HG03045 (cell line): ENCODE measurements at regions not wholly inside any gene's neighbourhood (a gene's known extent, or its start where the extent isn't known, plus 50 kb on each side); places are given as distances from the start of the nearest gene placed in this dataset.
"Not testable (repeated sequence)": the region's sequence is repeated elsewhere in the genome, so short reads cannot be mapped to it uniquely, and the experiment has no call there.

ENCODE experiments used
- ATAC-seq: cut with Tn5 transposase; IDR thresholded peaks from one replicate; pipeline ENCODE4 v1.9.1; 2021; ENCODE audit warnings: mild to moderate bottlenecking, moderate library complexity; ENCODE audit not compliant: unreplicated experiment

GRCh38 chr1:168490306-168490705 is 53.5 kb downstream of the XCL2 start:
- no peak for ATAC-seq

- no peak for ATAC-seq
Observed at GRCh38 chr1:168488138-168488537, 55.7 kb downstream of the XCL2 start.

- not testable (repeated sequence) for ATAC-seq
Observed at GRCh38 chr1:168486820-168487219, 57.0 kb downstream of the XCL2 start.

- no peak for ATAC-seq
Observed at GRCh38 chr1:168485048-168485447, 58.7 kb downstream of the XCL2 start.

GRCh38 chr1:168484083-168484482 is 59.7 kb downstream of the XCL2 start:
- ATAC-seq, result no peak

- ATAC-seq, result no peak
Observed at GRCh38 chr1:168483539-168483938, 60.3 kb downstream of the XCL2 start.

GRCh38 chr1:168482106-168482505 is 61.7 kb downstream of the XCL2 start:
- ATAC-seq, result no peak

- ATAC-seq, result no peak
Observed at GRCh38 chr1:168481586-168481985, 62.2 kb downstream of the XCL2 start.

- no peak for ATAC-seq
Observed at GRCh38 chr1:168480997-168481396, 62.8 kb downstream of the XCL2 start.

- no peak for ATAC-seq
Observed at GRCh38 chr1:168477792-168478191, 66.0 kb downstream of the XCL2 start.

- ATAC-seq, result no peak
Observed at GRCh38 chr1:168476588-168477385, 67.0 kb downstream of the XCL2 start.

GRCh38 chr1:168474322-168474721 is 69.5 kb downstream of the XCL2 start:
- ATAC-seq, result no peak

GRCh38 chr1:168473126-168473525 is 70.7 kb downstream of the XCL2 start:
- no peak for ATAC-seq

- no peak for ATAC-seq
Observed at GRCh38 chr1:168472223-168472622, 71.6 kb downstream of the XCL2 start.

- no peak for ATAC-seq
Observed at GRCh38 chr1:168470901-168471431, 72.8 kb downstream of the XCL2 start.

- ATAC-seq, result no peak
Observed at GRCh38 chr1:168469690-168470089, 74.1 kb downstream of the XCL2 start.

GRCh38 chr1:168468822-168469221 is 75.0 kb downstream of the XCL2 start:
- ATAC-seq, result no peak

- ATAC-seq, result no peak
Observed at GRCh38 chr1:168468042-168468809, 75.6 kb downstream of the XCL2 start.

- ATAC-seq, result no peak
Observed at GRCh38 chr1:168467452-168467851, 76.3 kb downstream of the XCL2 start.

- ATAC-seq, result peak; percentile 58
Observed at GRCh38 chr1:168466714-168467131, 77.1 kb downstream of the XCL2 start.

- ATAC-seq, result peak; percentile 57
Observed at GRCh38 chr1:168466092-168466713, 77.6 kb downstream of the XCL2 start.
